Ishikawa (cell line): ENCODE measurements at regions not wholly inside any gene's neighbourhood (a gene's known extent, or its start where the extent isn't known, plus 50 kb on each side); places are given as distances from the start of the nearest gene placed in this dataset.
A peak's percentile ranks its signal among the peaks of the same experiment; 100 is the strongest.

Experiments used
- CEBPB ChIP-seq: IDR thresholded peaks from 2 replicates; pipeline ENCODE4 v1.6.1; 2012
- CREB1 ChIP-seq: IDR thresholded peaks from 2 replicates; pipeline ENCODE4 v1.6.1; 2012; ENCODE audit warnings: low read depth
- EGR1 ChIP-seq: IDR thresholded peaks from 2 replicates; pipeline ENCODE4 v1.6.1; 2012
- EP300 ChIP-seq: IDR thresholded peaks from 2 replicates; pipeline ENCODE4 v1.6.1; 2012; ENCODE audit warnings: borderline replicate concordance
- FOXM1 ChIP-seq: IDR thresholded peaks from 2 replicates; pipeline ENCODE4 v1.6.1; 2012; ENCODE audit warnings: low read depth, borderline replicate concordance
- NFIC ChIP-seq: IDR thresholded peaks from 2 replicates; pipeline ENCODE4 v1.6.1; 2012
- RAD21 ChIP-seq: IDR thresholded peaks from 2 replicates; pipeline ENCODE4 v1.6.1; 2012; ENCODE audit warnings: low read depth
- REST ChIP-seq: IDR thresholded peaks from 2 replicates; pipeline ENCODE4 v1.6.1; 2012; ENCODE audit warnings: low read depth, mild to moderate bottlenecking
- TAF1 ChIP-seq: IDR thresholded peaks from 2 replicates; pipeline ENCODE4 v1.6.1; 2012; ENCODE audit warnings: low read depth, mild to moderate bottlenecking
- TCF12 ChIP-seq: IDR thresholded peaks from 2 replicates; pipeline ENCODE4 v1.6.1; 2012; ENCODE audit warnings: low read depth
- TEAD4 ChIP-seq: IDR thresholded peaks from 2 replicates; pipeline ENCODE4 v1.6.1; 2012
- USF1 ChIP-seq: IDR thresholded peaks from 2 replicates; pipeline ENCODE4 v1.6.1; 2012
- YY1 ChIP-seq: IDR thresholded peaks from 2 replicates; pipeline ENCODE4 v1.6.1; 2012; ENCODE audit warnings: low read depth
- ZBTB7A ChIP-seq: IDR thresholded peaks from 2 replicates; pipeline ENCODE4 v1.6.1; 2012; ENCODE audit warnings: low read depth
- TF ChIP-seq, protein P1 (sequence below): IDR thresholded peaks from 2 replicates; pipeline ENCODE4 v1.6.1; 2012

DNA sequence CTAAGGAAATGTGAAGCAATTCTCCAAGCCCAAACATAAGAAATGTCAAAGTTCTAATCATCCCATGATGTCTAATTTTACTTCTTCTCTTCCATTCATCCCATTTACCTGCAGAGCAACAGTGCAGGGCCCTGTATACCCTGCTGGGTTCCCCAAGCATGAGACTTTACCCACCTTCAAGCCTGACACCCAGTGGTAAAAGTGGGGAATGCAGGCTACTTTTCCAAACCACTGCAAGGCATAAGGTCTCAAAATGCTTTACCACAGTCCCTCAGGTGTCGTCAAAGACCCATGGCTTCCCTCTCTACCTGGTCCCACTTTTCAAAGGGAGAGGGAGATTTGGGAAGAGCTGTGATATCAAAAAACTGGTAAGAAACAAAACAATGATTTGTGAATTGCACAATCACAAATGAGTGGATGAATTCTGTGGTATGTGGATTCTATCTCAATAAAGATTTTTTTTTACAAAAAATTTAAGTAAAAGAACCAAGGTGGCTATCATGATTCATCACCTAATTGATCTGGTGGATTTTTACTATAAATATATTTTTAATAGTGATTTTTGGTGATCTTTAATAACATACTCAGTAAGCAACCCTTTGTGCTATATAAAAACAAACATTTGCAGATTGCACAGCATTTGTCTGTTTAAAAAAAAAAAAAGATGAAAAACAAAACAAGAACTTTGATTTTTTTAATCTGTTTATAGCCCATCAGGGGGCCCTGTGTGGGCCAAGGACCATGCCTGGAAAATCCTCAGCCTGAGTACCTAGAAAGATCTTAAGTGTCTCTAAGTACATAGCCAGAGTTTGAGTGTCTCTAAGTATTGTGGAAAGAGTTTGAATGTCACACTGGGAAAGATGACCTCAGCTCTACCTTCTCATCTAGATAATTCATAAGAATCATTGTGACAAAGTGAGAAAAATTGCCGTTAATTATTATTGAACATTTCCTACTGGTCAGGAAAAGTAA is 73.1 kb upstream of the GJB5 start:
- TF ChIP-seq RAD21 (peak; percentile 62), EP300 (no peak)

GRCh38 chr1:34682452-34683223 is 72.2 kb upstream of the GJB5 start:
- TF ChIP-seq TAF1 (no peak), USF1 (no peak), EGR1 (no peak)

GRCh38 chr1:34683616-34684015 is 71.2 kb upstream of the GJB5 start:
- TF ChIP-seq RAD21 (no peak), REST (no peak), TAF1 (no peak), ZBTB7A (no peak), TEAD4 (no peak), YY1 (no peak), EP300 (no peak), NFIC (no peak)
- TF ChIP-seq, protein P1, sequence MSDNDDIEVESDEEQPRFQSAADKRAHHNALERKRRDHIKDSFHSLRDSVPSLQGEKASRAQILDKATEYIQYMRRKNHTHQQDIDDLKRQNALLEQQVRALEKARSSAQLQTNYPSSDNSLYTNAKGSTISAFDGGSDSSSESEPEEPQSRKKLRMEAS, result no peak

DNA sequence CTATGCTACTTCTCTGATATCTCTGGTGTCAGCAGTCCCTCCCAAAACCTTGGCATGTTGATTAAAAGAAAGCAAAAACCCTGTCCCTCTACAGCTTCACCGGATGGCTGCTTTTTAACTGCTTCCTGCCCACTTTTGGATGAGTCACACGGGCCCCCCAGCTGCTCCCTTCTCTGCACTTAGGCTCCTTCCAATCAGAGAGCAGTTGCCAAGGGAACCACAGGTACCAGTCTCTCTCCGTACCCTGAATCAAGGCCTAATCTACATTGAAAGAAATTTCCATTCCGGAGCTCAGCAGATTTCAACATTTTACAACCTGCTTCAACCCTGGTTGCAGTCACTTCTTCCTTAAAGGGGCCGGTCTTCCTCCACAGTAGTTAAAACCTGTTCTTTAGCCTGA is 70.6 kb upstream of the GJB5 start:
- TF ChIP-seq REST (no peak), RAD21 (no peak), CEBPB (no peak), TAF1 (no peak), TEAD4 (no peak), EP300 (no peak), TCF12 (no peak), CREB1 (no peak), USF1 (no peak), FOXM1 (no peak), YY1 (no peak), EGR1 (no peak), ZBTB7A (no peak), NFIC (no peak)
- TF ChIP-seq, protein P1, result no peak

- TF ChIP-seq ZBTB7A, result no peak
- no peak for TF ChIP-seq TAF1
- TF ChIP-seq, protein P1, result no peak
- no peak for TF ChIP-seq TEAD4
- no peak for TF ChIP-seq REST
- TF ChIP-seq CEBPB, result no peak
- TF ChIP-seq CREB1, result no peak
- TF ChIP-seq USF1, result no peak
- no peak for TF ChIP-seq RAD21
- TF ChIP-seq TCF12, result no peak
- TF ChIP-seq EGR1, result no peak
- TF ChIP-seq YY1, result no peak
- TF ChIP-seq NFIC, result no peak
- TF ChIP-seq FOXM1, result no peak
- no peak for TF ChIP-seq EP300
Observed at GRCh38 chr1:34685225-34685624, 69.6 kb upstream of the GJB5 start.
